H1 (cell line): ENCODE measurements at regions not wholly inside any gene's neighbourhood (a gene's known extent, or its start where the extent isn't known, plus 50 kb on each side); places are given as distances from the start of the nearest gene placed in this dataset.

Experiments
- BRCA1 ChIP-seq: IDR thresholded peaks from 2 replicates; pipeline ENCODE4 v1.6.1; 2012; ENCODE audit warnings: low read depth, low read length, improper control_type of control experiment
- CHD2 ChIP-seq: IDR thresholded peaks from 2 replicates; pipeline ENCODE4 v1.6.1; 2012; ENCODE audit warnings: low read length, improper control_type of control experiment
- CTCF ChIP-seq, 3 experiments: IDR thresholded peaks; 1 replicate in 2 of 3; 2 replicates in 1 of 3; pipeline versions ENCODE4 v1.5.1 to v1.6.1; 2011; ENCODE audit warnings: low read length in 3 of 3, mild to moderate bottlenecking in 3 of 3, inconsistent platforms in 2 of 3, low read depth in 1 of 3, moderate library complexity in 1 of 3; ENCODE audit not compliant: insufficient read depth in 1 of 3; ENCODE audit errors: control extremely low read depth in 1 of 3
- EZH2 ChIP-seq: fragments of 200-600 bp; sonication (generic); IDR thresholded peaks from 2 replicates; pipeline ENCODE4 v1.7.1; 2012; ENCODE audit warnings: low read depth, mild to moderate bottlenecking, moderate library complexity, low read length, inconsistent platforms; ENCODE audit not compliant: severe bottlenecking
- FOSL1 ChIP-seq: IDR thresholded peaks from 2 replicates; pipeline ENCODE4 v1.6.1; 2011; ENCODE audit warnings: mild to moderate bottlenecking, low read depth, low read length, moderate library complexity; ENCODE audit not compliant: insufficient read depth
- KDM5A ChIP-seq: fragments of 200-600 bp; IDR thresholded peaks from 2 replicates; pipeline ENCODE4 v1.7.1; 2012; ENCODE audit warnings: mild to moderate bottlenecking, low read length, inconsistent platforms, mixed read lengths
- MAX ChIP-seq: IDR thresholded peaks from 2 replicates; pipeline ENCODE4 v1.6.1; 2012; ENCODE audit warnings: inconsistent platforms
- POLR2A ChIP-seq, 2 experiments: IDR thresholded peaks; 1 replicate in 1 of 2; 2 replicates in 1 of 2; pipeline ENCODE4 v1.6.1; 2011; ENCODE audit warnings: low read depth in 2 of 2, low read length in 2 of 2, mild to moderate bottlenecking in 2 of 2; ENCODE audit errors: control extremely low read depth in 1 of 2
- RNF2 ChIP-seq: fragments of 200-900, 300-1000 bp; sonication (generic); IDR thresholded peaks from 2 replicates; pipeline ENCODE4 v1.7.1; 2016; ENCODE audit warnings: borderline replicate concordance, low read depth, mild to moderate bottlenecking, antibody characterized with exemption, low read length; ENCODE audit not compliant: poor library complexity, severe bottlenecking; ENCODE audit errors: missing control alignments
- SP2 ChIP-seq: IDR thresholded peaks from 2 replicates; pipeline ENCODE4 v1.6.1; 2012; ENCODE audit warnings: mild to moderate bottlenecking, low read length, inconsistent platforms
- TBP ChIP-seq: IDR thresholded peaks from 2 replicates; pipeline ENCODE4 v1.6.1; 2011; ENCODE audit warnings: low read depth, low read length, improper control_type of control experiment
- TF ChIP-seq, protein P1 (sequence below): IDR thresholded peaks from 2 replicates; pipeline ENCODE4 v1.6.1; 2012; ENCODE audit warnings: low read length, inconsistent platforms

DNA sequence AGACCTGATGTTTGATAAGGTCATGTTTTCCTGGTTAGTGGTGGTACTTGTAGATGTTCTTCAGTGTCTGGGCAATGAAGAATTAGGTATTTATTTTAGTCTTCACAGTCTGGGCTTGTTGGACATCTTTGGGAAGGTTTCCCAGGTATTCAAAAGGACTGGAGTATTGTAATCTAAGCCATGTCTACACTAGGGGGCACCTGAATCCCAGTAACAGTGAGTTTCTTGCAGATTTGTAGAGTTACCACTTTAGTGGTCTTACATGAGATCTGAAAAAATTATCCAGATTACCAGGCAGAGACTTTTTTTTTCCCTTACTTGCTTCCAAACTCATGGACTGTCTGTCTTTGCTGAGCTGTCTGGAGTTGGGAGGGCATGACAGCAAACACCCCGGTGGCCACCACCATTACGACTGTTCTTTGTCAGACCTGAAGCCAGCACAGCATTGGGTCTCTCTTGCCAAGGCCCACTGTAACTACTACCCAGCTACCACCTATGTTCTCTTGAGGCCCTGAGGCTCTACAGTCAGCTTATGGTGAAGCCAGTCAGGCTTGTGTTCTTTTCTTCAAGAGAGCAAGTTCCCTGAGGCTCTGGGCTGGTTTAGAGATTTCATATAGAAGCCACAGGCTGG, 820.7 kb upstream of the FBXO33 start:
- TF ChIP-seq CTCF (IDR thresholded peaks at IDR 0.05; ENCODE audit: control extremely low read depth in 1 of 3, insufficient read depth in 1 of 3, low read depth in 1 of 3, low read length in 3 of 3) = peak in 2 of 3 experiments; percentile 44 to 45; a peak in 2 of 4 replicates
- no peak for TF ChIP-seq SP2
- no peak for TF ChIP-seq CHD2
- TF ChIP-seq, protein P1, sequence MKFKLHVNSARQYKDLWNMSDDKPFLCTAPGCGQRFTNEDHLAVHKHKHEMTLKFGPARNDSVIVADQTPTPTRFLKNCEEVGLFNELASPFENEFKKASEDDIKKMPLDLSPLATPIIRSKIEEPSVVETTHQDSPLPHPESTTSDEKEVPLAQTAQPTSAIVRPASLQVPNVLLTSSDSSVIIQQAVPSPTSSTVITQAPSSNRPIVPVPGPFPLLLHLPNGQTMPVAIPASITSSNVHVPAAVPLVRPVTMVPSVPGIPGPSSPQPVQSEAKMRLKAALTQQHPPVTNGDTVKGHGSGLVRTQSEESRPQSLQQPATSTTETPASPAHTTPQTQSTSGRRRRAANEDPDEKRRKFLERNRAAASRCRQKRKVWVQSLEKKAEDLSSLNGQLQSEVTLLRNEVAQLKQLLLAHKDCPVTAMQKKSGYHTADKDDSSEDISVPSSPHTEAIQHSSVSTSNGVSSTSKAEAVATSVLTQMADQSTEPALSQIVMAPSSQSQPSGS = no peak
- no peak for TF ChIP-seq EZH2
- TF ChIP-seq KDM5A = no peak
- TF ChIP-seq MAX = no peak
- no peak for TF ChIP-seq FOSL1
- TF ChIP-seq RNF2 = no peak
- TF ChIP-seq TBP = no peak
- no peak for TF ChIP-seq POLR2A (IDR thresholded peaks at IDR 0.05; ENCODE audit: control extremely low read depth in 1 of 2, low read depth in 2 of 2, low read length in 2 of 2)
- TF ChIP-seq BRCA1 = no peak
